ENCODE measurements at regions not wholly inside any gene's neighbourhood (a gene's known extent, or its start where the extent isn't known, plus 50 kb on each side); places are given as distances from the start of the nearest gene placed in this dataset.
"Not testable (repeated sequence)": the region's sequence is repeated elsewhere in the genome, so short reads cannot be mapped to it uniquely, and the experiment has no call there.

- Mint-ChIP-seq H3K4me1 (no peaks in the 10 kb centered on the region), H3K4me3 (no peak overlapping the region), H3K36me3 (no peaks in the 10 kb centered on the region), H3K27me3 (no peaks in the 10 kb centered on the region), H3K9me3 (peaks cover 0 to 1% (median 0%) of the 10 kb centered on the region in 3 donors), H3K27ac (no peak overlapping the region)
These were observed 592.3 kb upstream of the ADGRL2 start for GRCh38 chr1:81208441-81208840.

DNA sequence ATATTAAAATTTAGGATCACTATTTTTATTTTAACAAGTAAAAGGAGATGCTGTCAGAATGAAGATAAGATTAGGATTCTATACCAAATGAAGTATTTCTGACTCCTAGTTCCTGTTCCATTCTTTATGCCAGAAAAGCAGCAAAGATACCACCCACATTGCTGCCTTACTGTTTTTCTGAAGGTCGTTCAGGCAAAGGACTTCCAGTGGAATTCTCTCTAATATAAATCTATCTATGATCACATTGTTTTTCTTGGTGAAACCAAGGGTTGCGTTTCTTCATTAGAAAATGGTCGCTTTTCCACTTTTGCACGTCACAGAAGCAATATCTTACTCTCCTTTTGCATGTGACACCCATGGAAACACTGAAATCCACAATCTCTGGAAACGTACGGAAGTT lies 594.8 kb upstream of the ADGRL2 start:
- Mint-ChIP-seq H3K4me3 (no peak overlapping the region), H3K9me3 (peaks cover 0 to 1% (median 0%) of the 10 kb centered on the region in 3 donors), H3K4me1 (no peaks in the 10 kb centered on the region), H3K36me3 (no peaks in the 10 kb centered on the region), H3K27me3 (no peaks in the 10 kb centered on the region), H3K27ac (no peak overlapping the region)

- Mint-ChIP-seq H3K27me3 (no peaks in the 10 kb centered on the region), H3K4me3 (no peak overlapping the region), H3K9me3 (peaks cover 0 to 2% (median 0%) of the 10 kb centered on the region in 3 donors), H3K27ac (peak overlapping the region in 1 of 3 donors; percentile 14), H3K4me1 (no peaks in the 10 kb centered on the region), H3K36me3 (no peaks in the 10 kb centered on the region)
These were observed 599.0 kb upstream of the ADGRL2 start for GRCh38 chr1:81201779-81202178.

GRCh38 chr1:81197591-81197990 lies 603.1 kb upstream of the ADGRL2 start:
- Mint-ChIP-seq H3K27ac (no peak overlapping the region), H3K4me3 (no peak overlapping the region), H3K9me3 (peaks cover 0 to 2% (median 0%) of the 10 kb centered on the region in 3 donors), H3K4me1 (no peaks in the 10 kb centered on the region), H3K27me3 (no peaks in the 10 kb centered on the region), H3K36me3 (no peaks in the 10 kb centered on the region)

GRCh38 chr1:81192647-81193642 lies 607.8 kb upstream of the ADGRL2 start:
- Mint-ChIP-seq H3K27ac (no peak overlapping the region), H3K4me3 (no peak overlapping the region), H3K4me1 (no peaks in the 10 kb centered on the region), H3K9me3 (no peaks in the 10 kb centered on the region), H3K27me3 (no peaks in the 10 kb centered on the region), H3K36me3 (no peaks in the 10 kb centered on the region)

DNA sequence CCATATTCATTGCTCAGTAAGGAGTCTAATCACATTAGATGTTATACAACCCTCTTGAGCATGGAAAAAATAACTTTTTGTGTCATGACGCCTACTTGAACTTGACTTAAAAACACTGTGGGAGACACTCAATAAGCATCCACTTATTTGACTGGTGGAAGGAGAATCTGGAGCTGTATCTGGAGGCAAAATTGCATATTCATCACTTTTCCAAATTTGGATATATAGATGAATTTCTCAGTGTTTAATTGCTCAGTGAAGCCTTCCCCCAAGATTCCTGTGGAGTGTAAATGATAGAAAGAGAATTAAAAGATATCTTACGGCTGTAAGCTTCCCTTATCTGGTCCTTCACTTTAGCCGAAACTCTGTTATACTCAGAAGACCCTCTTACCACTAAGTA lies 610.7 kb upstream of the ADGRL2 start:
- Mint-ChIP-seq H3K27ac (no peak overlapping the region), H3K4me3 (no peak overlapping the region), H3K9me3 (no peaks in the 10 kb centered on the region), H3K27me3 (no peaks in the 10 kb centered on the region), H3K4me1 (no peaks in the 10 kb centered on the region), H3K36me3 (no peaks in the 10 kb centered on the region)

DNA sequence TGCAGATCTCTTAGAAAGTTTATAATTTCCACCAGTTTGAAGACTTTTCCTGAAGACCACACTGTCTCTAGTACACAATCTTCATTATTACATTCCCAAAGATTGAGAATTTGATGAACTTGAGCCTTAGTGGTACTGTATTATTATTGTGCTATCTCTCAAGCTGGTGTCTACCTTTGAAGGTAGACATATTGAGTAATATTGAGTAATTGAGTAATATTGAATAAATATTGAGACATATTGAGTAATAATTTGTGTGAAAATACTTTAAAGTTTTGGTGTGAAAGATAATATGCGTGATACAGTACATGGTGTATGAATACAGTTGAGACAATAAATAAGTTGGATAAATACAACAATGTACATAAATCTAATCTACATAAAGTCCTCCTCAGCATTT lies 613.1 kb upstream of the ADGRL2 start:
- Mint-ChIP-seq H3K27ac (no peak overlapping the region), H3K36me3 (no peaks in the 10 kb centered on the region), H3K4me3 (no peak overlapping the region), H3K27me3 (no peaks in the 10 kb centered on the region), H3K4me1 (peaks cover 0 to 5% (median 2%) of the 10 kb centered on the region in 3 donors), H3K9me3 (peaks cover 0 to 5% (median 0%) of the 10 kb centered on the region in 3 donors)

GRCh38 chr1:81186261-81186660 lies 614.5 kb upstream of the ADGRL2 start:
- Mint-ChIP-seq H3K4me3 (no peak overlapping the region), H3K9me3 (peaks cover 0 to 5% (median 3%) of the 10 kb centered on the region in 3 donors), H3K27ac (no peak overlapping the region), H3K36me3 (no peaks in the 10 kb centered on the region), H3K4me1 (peaks cover 0 to 5% (median 2%) of the 10 kb centered on the region in 3 donors), H3K27me3 (no peaks in the 10 kb centered on the region)

GRCh38 chr1:81183553-81183952 lies 617.2 kb upstream of the ADGRL2 start:
- Mint-ChIP-seq H3K4me3 (no peak overlapping the region), H3K36me3 (no peaks in the 10 kb centered on the region), H3K4me1 (peaks cover 0 to 5% (median 2%) of the 10 kb centered on the region in 3 donors), H3K9me3 (peaks cover 0 to 8% (median 3%) of the 10 kb centered on the region in 3 donors), H3K27ac (no peak overlapping the region), H3K27me3 (no peaks in the 10 kb centered on the region)

DNA sequence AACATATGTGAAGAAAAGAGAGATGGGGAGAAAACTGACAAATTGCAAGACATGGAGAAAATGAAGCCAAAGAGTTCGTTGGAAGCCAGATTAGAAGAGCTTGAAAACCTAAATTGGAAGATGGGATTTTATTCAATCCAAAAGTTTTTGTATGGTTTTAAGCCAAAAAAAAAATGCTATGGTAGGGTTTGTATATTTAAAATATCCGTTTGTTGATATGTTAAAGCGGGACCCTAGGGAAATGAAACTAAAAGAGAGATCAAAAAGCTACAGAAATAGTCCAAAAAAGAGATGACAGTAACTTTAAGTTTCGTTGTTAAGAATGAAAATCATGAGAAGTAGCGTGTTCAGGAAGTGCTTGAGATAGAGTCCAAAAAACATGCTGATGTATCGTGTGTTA lies 617.7 kb upstream of the ADGRL2 start:
- Mint-ChIP-seq H3K4me1 (peaks cover 0 to 5% (median 2%) of the 10 kb centered on the region in 3 donors), H3K36me3 (no peaks in the 10 kb centered on the region), H3K4me3 (no peak overlapping the region), H3K9me3 (peaks cover 0 to 8% (median 3%) of the 10 kb centered on the region in 3 donors), H3K27ac (no peak overlapping the region), H3K27me3 (no peaks in the 10 kb centered on the region)

GRCh38 chr1:81179242-81179641 lies 621.5 kb upstream of the ADGRL2 start:
- no peak overlapping the region for H3K27ac Mint-ChIP-seq
- no peaks in the 10 kb centered on the region for H3K27me3 Mint-ChIP-seq
- peaks cover 0 to 5% (median 2%) of the 10 kb centered on the region in 3 donors for H3K4me1 Mint-ChIP-seq
- no peak overlapping the region for H3K4me3 Mint-ChIP-seq
- peaks cover 0 to 10% (median 3%) of the 10 kb centered on the region in 3 donors for H3K9me3 Mint-ChIP-seq
- H3K36me3 Mint-ChIP-seq = no peaks in the 10 kb centered on the region

- H3K27me3 Mint-ChIP-seq, H3K4me1 Mint-ChIP-seq, H3K9me3 Mint-ChIP-seq, H3K4me3 Mint-ChIP-seq, H3K36me3 Mint-ChIP-seq: not testable (repeated sequence)
- H3K27ac Mint-ChIP-seq = peak overlapping the region in 1 of 3 donors; percentile 59
These were observed 622.2 kb upstream of the ADGRL2 start for GRCh38 chr1:81178431-81179093.

DNA sequence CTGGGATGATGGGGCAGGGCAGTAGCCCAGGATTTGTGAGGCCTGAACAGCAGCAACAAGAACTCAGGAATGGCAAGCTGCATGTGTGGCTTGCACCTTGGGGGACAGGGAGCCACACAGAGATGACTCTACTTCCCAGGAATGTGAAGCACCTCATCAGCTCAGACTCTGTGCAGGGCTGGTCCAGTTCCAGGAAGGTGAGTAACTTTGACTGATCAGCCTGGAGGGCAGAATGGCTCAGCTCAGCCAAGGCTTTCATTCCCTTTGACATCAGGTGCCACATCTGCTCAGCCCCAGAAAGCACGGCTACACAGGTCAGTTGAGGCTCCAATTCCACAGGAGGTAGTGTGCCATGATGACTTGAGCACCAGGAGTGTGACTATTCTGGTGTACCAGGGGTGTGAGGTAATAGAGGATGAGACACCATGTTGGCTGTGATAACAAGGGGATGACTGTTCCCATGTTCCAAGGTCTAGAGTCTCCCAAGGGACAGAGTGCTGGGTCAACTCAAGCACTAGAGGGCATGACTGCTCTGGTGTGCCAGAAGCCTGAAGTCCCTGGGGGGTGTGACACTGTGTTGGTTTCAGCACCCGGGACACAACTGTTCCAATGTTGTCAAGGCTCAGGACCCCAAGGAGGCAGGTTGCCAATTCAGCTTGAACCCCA lies 625.8 kb upstream of the ADGRL2 start:
- Mint-ChIP-seq H3K4me3 (no peak overlapping the region), H3K36me3 (no peaks in the 10 kb centered on the region), H3K27ac (no peak overlapping the region), H3K27me3 (no peaks in the 10 kb centered on the region), H3K4me1 (no peaks in the 10 kb centered on the region), H3K9me3 (peaks cover 8 to 13% (median 10%) of the 10 kb centered on the region in 3 donors)

DNA sequence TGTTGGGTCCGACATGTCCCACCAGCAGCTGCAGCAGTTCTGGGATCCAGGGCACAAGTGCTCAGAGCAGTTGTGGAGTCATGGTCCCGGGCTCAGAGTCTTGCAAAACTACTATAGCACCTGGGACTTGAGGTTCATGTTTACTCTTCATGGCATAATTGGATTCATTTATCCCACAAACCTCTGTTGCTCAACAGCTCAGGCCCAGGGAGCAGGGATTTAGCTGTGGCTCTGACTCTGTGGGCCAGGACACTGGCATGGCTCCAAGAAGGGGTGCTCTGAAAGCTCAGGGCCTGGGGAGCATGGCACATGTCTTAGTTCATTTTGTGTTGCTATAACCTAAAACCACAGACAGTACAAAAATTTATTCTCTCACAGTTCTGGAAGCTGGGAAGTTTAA lies 626.7 kb upstream of the ADGRL2 start:
- Mint-ChIP-seq H3K4me3 (no peak overlapping the region), H3K9me3 (peaks cover 8 to 15% (median 13%) of the 10 kb centered on the region in 3 donors), H3K4me1 (no peaks in the 10 kb centered on the region), H3K36me3 (no peaks in the 10 kb centered on the region), H3K27ac (no peak overlapping the region), H3K27me3 (no peaks in the 10 kb centered on the region)

DNA sequence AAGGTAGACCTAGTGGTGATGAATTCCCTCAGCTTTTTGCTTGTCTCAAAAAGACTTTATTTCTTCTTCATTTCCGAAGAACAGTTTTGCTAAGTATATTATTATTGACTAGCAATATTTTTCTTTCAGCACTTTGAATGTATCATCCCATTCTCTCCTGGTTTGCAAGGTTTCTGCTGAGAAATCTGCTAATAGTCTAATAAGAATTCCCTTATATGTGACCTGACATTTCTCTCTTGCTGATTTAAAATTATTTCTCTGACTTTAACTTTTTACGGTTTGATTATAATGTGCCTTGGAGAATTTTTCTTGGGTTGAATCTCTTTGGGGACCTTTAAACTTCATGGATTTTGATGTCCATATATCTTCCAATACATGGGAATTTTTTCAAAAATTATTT lies 628.3 kb upstream of the ADGRL2 start:
- Mint-ChIP-seq H3K4me3 (no peak overlapping the region), H3K4me1 (no peaks in the 10 kb centered on the region), H3K9me3 (peaks cover 8 to 15% (median 13%) of the 10 kb centered on the region in 3 donors), H3K27me3 (no peaks in the 10 kb centered on the region), H3K27ac (no peak overlapping the region), H3K36me3 (no peaks in the 10 kb centered on the region)
